Osteoblast (primary cell): ENCODE measurements at regions not wholly inside any gene's neighbourhood (a gene's known extent, or its start where the extent isn't known, plus 50 kb on each side); places are given as distances from the start of the nearest gene placed in this dataset.

Experiments used
- DNase-seq: peaks from one replicate; pipeline ENCODE4 v3.0.0; 2011; ENCODE audit warnings: low spot score, mixed read lengths; ENCODE audit not compliant: insufficient read length; ENCODE audit errors: missing footprints
- H2AFZ ChIP-seq: 2 replicates; pipeline ENCODE4 v1.6.0; 2011; ENCODE audit warnings: mild to moderate bottlenecking, low read length
- H3K27ac ChIP-seq: 2 replicates; pipeline ENCODE4 v1.5.1; 2011; ENCODE audit warnings: mild to moderate bottlenecking, low read depth, low read length, moderate library complexity
- H3K27me3 ChIP-seq: 2 replicates; pipeline ENCODE4 v1.6.0; 2012; ENCODE audit warnings: mild to moderate bottlenecking, control low read depth, inconsistent platforms, low read length, moderate library complexity; ENCODE audit not compliant: insufficient read depth
- H3K36me3 ChIP-seq: 2 replicates; pipeline ENCODE4 v1.5.1; 2011; ENCODE audit warnings: mild to moderate bottlenecking, low read length, control low read depth, moderate library complexity; ENCODE audit not compliant: insufficient read depth
- H3K4me1 ChIP-seq: 2 replicates; pipeline ENCODE4 v1.5.1; 2011; ENCODE audit warnings: mild to moderate bottlenecking, low read length, control low read depth, moderate library complexity; ENCODE audit not compliant: insufficient read depth
- H3K4me2 ChIP-seq: 2 replicates; pipeline ENCODE4 v1.6.0; 2011; ENCODE audit warnings: mild to moderate bottlenecking, low read length; ENCODE audit not compliant: insufficient read depth
- H3K4me3 ChIP-seq: fragments of 200-600 bp; sonication (generic); 3 replicates; pipeline ENCODE4 v1.5.1; 2012; ENCODE audit warnings: mild to moderate bottlenecking, low read length, inconsistent platforms; ENCODE audit not compliant: insufficient read depth
- H3K79me2 ChIP-seq: 2 replicates; pipeline ENCODE4 v1.6.0; 2012; ENCODE audit warnings: mild to moderate bottlenecking, low read length, control low read depth, inconsistent platforms; ENCODE audit not compliant: insufficient read depth
- H3K9me3 ChIP-seq: 2 replicates; pipeline ENCODE4 v1.5.1; 2011; ENCODE audit warnings: low read depth, low read length, control low read depth
- H4K20me1 ChIP-seq: 2 replicates; pipeline ENCODE4 v1.6.0; 2012; ENCODE audit warnings: mild to moderate bottlenecking, low read length, control low read depth; ENCODE audit not compliant: insufficient read depth
- TF ChIP-seq, protein P1 (sequence below): IDR thresholded peaks from 2 replicates; pipeline ENCODE4 v1.5.1; 2011; ENCODE audit warnings: mild to moderate bottlenecking, low read depth, low read length, moderate library complexity; ENCODE audit errors: extremely low read depth

DNA sequence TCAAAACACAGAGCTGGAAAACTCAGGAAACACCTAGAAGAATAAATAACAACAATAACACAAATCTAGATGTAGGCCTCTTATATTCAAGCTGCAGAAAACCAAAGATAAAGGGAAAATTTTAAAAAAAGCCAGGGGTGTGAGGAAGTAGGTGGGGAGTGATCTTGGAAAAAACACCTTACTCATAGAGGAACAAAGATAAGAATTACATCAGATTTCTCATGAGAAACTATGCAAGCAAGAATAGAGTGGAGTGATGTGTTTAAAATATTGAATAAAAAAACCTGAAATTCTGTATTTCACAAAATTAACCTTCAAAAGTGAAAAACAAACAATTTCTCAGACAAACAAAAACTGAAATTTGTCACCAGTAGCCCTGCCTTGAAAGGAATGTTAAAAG lies 265.5 kb upstream of the RGS18 start:
- Histone ChIP-seq H3K4me2 (no peak overlapping the region), H3K4me3 (no peak overlapping the region), H2AFZ (no peak overlapping the region), H3K36me3 (no peaks in the 10 kb centered on the region), H3K9me3 (no peaks in the 10 kb centered on the region), H4K20me1 (no peaks in the 10 kb centered on the region), H3K4me1 (no peaks in the 10 kb centered on the region), H3K27ac (no peak overlapping the region), H3K79me2 (no peaks in the 10 kb centered on the region), H3K27me3 (no peaks in the 10 kb centered on the region)
- DNase-seq: no peak
- TF ChIP-seq, protein P1, sequence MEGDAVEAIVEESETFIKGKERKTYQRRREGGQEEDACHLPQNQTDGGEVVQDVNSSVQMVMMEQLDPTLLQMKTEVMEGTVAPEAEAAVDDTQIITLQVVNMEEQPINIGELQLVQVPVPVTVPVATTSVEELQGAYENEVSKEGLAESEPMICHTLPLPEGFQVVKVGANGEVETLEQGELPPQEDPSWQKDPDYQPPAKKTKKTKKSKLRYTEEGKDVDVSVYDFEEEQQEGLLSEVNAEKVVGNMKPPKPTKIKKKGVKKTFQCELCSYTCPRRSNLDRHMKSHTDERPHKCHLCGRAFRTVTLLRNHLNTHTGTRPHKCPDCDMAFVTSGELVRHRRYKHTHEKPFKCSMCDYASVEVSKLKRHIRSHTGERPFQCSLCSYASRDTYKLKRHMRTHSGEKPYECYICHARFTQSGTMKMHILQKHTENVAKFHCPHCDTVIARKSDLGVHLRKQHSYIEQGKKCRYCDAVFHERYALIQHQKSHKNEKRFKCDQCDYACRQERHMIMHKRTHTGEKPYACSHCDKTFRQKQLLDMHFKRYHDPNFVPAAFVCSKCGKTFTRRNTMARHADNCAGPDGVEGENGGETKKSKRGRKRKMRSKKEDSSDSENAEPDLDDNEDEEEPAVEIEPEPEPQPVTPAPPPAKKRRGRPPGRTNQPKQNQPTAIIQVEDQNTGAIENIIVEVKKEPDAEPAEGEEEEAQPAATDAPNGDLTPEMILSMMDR: no peak

DNA sequence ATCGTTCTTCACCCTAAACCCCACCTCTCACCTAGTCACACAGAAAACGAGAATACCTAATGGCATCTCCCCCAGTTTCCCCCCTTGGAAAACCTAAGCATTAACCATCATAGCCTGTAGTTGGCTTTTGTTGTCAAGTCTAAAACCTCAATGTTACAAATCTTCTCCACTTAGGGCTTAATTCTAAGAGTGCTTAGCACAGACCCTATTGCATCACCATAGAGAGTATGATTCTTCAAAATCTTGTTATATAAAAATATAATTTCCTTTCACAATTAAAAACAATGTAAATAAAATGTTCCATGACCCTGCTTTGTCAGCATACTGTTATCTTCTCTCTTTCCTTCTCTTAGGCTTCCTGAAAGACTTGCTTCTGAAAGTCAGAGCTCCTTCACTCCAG lies 263.2 kb upstream of the RGS18 start:
- Histone ChIP-seq H3K36me3 (no peaks in the 10 kb centered on the region), H3K27me3 (no peaks in the 10 kb centered on the region), H2AFZ (no peak overlapping the region), H3K79me2 (no peaks in the 10 kb centered on the region), H4K20me1 (no peaks in the 10 kb centered on the region), H3K4me2 (no peak overlapping the region), H3K4me3 (no peak overlapping the region), H3K9me3 (no peaks in the 10 kb centered on the region), H3K4me1 (no peaks in the 10 kb centered on the region), H3K27ac (no peak overlapping the region)
- TF ChIP-seq, protein P1: no peak
- DNase-seq: no peak

DNA sequence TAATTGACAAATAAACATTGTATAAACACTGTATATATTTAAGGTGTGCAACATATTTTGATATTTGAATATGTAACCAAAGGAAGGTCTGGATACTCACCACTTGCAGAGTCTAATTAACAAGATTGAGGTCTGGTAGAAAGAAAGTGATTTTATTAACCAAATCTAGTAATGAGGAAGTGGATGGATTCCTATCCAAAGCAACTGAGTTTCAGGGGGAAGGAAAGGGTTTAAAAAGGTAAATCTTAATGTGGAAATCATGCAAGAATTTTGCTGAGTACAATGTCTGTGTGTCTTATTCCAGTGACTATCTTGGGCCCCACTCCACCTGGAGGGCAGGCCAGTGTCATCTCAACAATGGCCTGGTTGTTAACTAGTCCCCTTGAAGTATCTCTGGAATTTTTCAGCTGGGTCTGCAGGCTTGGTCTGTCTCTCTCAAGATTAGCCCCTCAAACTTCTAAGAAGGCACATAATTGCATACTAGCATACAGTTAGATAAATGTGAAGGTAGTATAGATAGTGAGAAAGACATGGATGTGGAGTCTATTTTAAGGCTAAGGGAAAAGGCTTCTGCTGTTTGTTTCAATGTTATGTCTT lies 262.7 kb upstream of the RGS18 start:
- Histone ChIP-seq H3K4me2 (no peak overlapping the region), H4K20me1 (no peaks in the 10 kb centered on the region), H2AFZ (no peak overlapping the region), H3K4me3 (no peak overlapping the region), H3K27me3 (no peaks in the 10 kb centered on the region), H3K4me1 (no peaks in the 10 kb centered on the region), H3K79me2 (no peaks in the 10 kb centered on the region), H3K36me3 (no peaks in the 10 kb centered on the region), H3K9me3 (no peaks in the 10 kb centered on the region), H3K27ac (no peak overlapping the region)
- TF ChIP-seq, protein P1: no peak
- DNase-seq: no peak

DNA sequence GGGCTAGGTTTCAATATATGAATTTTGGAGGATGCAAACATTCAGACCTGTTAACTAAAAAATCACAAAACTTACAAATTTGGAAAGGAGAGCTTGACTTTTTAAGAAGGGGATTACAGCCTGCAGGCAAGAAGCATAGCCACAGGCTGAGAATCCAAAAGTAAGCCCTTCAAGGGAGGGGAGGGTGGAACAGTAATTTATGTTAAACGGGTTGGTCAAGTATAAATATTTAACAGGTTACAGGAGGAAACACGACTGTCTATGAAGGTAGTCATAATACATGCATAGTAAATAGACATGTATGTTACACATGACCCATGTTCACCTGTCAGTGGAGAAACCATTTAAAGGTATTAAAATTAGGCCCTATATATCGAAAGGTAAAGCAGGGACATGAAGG lies 261.1 kb upstream of the RGS18 start:
- DNase-seq: no peak
- TF ChIP-seq, protein P1: no peak
- no peak overlapping the region for H3K4me3 ChIP-seq
- no peaks in the 10 kb centered on the region for H4K20me1 ChIP-seq
- no peaks in the 10 kb centered on the region for H3K79me2 ChIP-seq
- no peaks in the 10 kb centered on the region for H3K36me3 ChIP-seq
- H3K4me2 ChIP-seq: no peak overlapping the region
- H3K27ac ChIP-seq: no peak overlapping the region
- H3K4me1 ChIP-seq: no peaks in the 10 kb centered on the region
- H2AFZ ChIP-seq: no peak overlapping the region
- no peaks in the 10 kb centered on the region for H3K27me3 ChIP-seq
- H3K9me3 ChIP-seq: no peaks in the 10 kb centered on the region
